ENCODE measurements at regions not wholly inside any gene's neighbourhood (a gene's known extent, or its start where the extent isn't known, plus 50 kb on each side); places are given as distances from the start of the nearest gene placed in this dataset.

DNA sequence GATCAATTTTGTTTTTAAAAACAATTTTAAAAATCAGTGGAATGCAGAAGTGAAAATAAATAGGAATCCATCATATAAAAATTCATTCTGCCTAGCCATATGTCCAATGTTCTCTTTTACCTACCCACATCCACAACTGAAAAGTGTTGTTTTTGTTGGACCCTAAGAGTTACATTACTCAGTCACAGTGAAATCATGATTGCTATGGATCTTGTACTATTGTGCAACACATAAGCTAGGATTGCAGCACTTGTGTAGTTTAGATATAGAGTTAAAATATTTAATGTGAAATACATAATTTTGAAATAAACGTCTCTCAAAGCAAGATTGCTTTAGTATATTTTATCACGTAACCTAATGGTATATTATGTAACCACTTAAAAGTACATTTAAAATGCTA is 213.3 kb upstream of the CLEC14A start:
- no peak overlapping the region for H2BK15ac ChIP-seq (ENCODE audit: low read length)

More for the DNA sequence above, 213.3 kb upstream of the CLEC14A start:
- H3K23me2 ChIP-seq (ENCODE audit: low read depth, low read length) = no peaks in the 10 kb centered on the region
- no peak overlapping the region for H3K4me3 ChIP-seq (ENCODE audit: extremely low read depth in 1 of 4, insufficient read depth in 2 of 4, low read depth in 3 of 4, low read length in 4 of 4)
- FAIRE-seq = no peak
- no peak overlapping the region for H3K27ac ChIP-seq (ENCODE audit: low read depth, low read length)
- no peaks in the 10 kb centered on the region for H3K9me3 ChIP-seq (ENCODE audit: insufficient read depth in 2 of 2, low read depth in 1 of 2, low read length in 1 of 2)
- no peaks in the 10 kb centered on the region for H4K20me1 ChIP-seq (replicated peaks in 1 of 2; ENCODE audit: control insufficient read depth in 1 of 2, insufficient read depth in 2 of 2, low read length in 2 of 2)
- no peak overlapping the region for H4K5ac ChIP-seq (ENCODE audit: insufficient read length, low read depth, low read length)
- no peaks in the 10 kb centered on the region for H3K36me3 ChIP-seq (ENCODE audit: control insufficient read depth in 2 of 4, insufficient read depth in 4 of 4, low read length in 3 of 4)
- no peaks in the 10 kb centered on the region for H3K27me3 ChIP-seq (replicated peaks in 1 of 4; ENCODE audit: control insufficient read depth in 3 of 4, extremely low read depth in 1 of 4, insufficient read depth in 3 of 4, low read length in 3 of 4)
- H3K14ac ChIP-seq (ENCODE audit: insufficient read length) = no peak overlapping the region
- TF ChIP-seq FOSL1 (IDR thresholded peaks at IDR 0.05; ENCODE audit: insufficient read depth, low read depth, low read length) (no peak), CREB1 (IDR thresholded peaks at IDR 0.05) (no peak), TAF1 (IDR thresholded peaks at IDR 0.05; ENCODE audit: low read depth, low read length) (no peak), CEBPB (IDR thresholded peaks at IDR 0.05; ENCODE audit: low read depth, low read length) (peak; percentile 24; the same call in 1 of the 2 replicates), MAFK (IDR thresholded peaks at IDR 0.05; ENCODE audit: low read depth, low read length) (no peak)
- DNase-seq (ENCODE audit: low read depth in 1 of 2, low spot score in 2 of 2) = no peak
- no peak overlapping the region for H3K23ac ChIP-seq (ENCODE audit: insufficient read length)
- CTCF ChIA-PET (ENCODE audit: partially characterized antibody) = no interaction called here
- H2BK120ac ChIP-seq (replicated peaks; ENCODE audit: low read depth, low read length) = no peak overlapping the region
- H3K79me1 ChIP-seq (ENCODE audit: low read depth, low read length) = no peaks in the 10 kb centered on the region
- no peak overlapping the region for H3K4ac ChIP-seq (replicated peaks; ENCODE audit: insufficient read length, low read depth, low read length)
- POLR2A ChIA-PET (ENCODE audit: partially characterized antibody) = no interaction called here
- H3K9ac ChIP-seq (replicated peaks in 1 of 4; ENCODE audit: extremely low read depth in 1 of 4, low read depth in 3 of 4, low read length in 3 of 4) = no peak overlapping the region
- no peak overlapping the region for H4K91ac ChIP-seq (replicated peaks; ENCODE audit: insufficient read length, low read length)
- H3K4me2 ChIP-seq (ENCODE audit: insufficient read depth in 1 of 2, low read depth in 2 of 2, low read length in 2 of 2) = no peak overlapping the region
- H3K79me2 ChIP-seq (ENCODE audit: control insufficient read depth in 1 of 2, insufficient read depth in 2 of 2, low read length in 2 of 2) = no peaks in the 10 kb centered on the region
- no peaks in the 10 kb centered on the region for H3K4me1 ChIP-seq (replicated peaks in 1 of 4; ENCODE audit: control insufficient read depth in 3 of 4, insufficient read depth in 4 of 4, low read length in 3 of 4)
- H3K18ac ChIP-seq (ENCODE audit: extremely low read depth, low read length) = no peak overlapping the region
- 93% methylated on average over 2 of the region's 2 CpGs; no CpG with 5 or more reads in 1 of the 2 experiments for WGBS, 2 experiments (ENCODE audit: extremely low coverage in 1 of 2, insufficient coverage in 1 of 2, insufficient read length in 1 of 2, insufficient replicate concordance in 2 of 2, low coverage in 1 of 2, low lambda C conversion rate in 2 of 2, missing lambda C conversion rate in 1 of 2)
- no peak overlapping the region for H2AFZ ChIP-seq (ENCODE audit: low read length)
- H2AK5ac ChIP-seq (ENCODE audit: low read depth, low read length) = no peak overlapping the region
- H4K8ac ChIP-seq (ENCODE audit: extremely low read depth, insufficient read depth, low read length) = no peak overlapping the region
- no peak overlapping the region for H2BK12ac ChIP-seq (ENCODE audit: low read depth, low read length)
- no peak overlapping the region for H3K56ac ChIP-seq (replicated peaks; ENCODE audit: insufficient read length, low read depth, low read length)
- H2BK5ac ChIP-seq (ENCODE audit: low read depth, low read length) = no peak overlapping the region
- no peak overlapping the region for H2BK20ac ChIP-seq (ENCODE audit: low read length)

Measured in H1 (cell line).